ENCODE measurements at regions not wholly inside any gene's neighbourhood (a gene's known extent, or its start where the extent isn't known, plus 50 kb on each side); places are given as distances from the start of the nearest gene placed in this dataset.

- TF ChIP-seq EZH2phosphoT487 (IDR thresholded peaks at IDR 0.05; ENCODE audit: low read depth, severe bottlenecking, unreplicated experiment) (no peak), CTCF (IDR thresholded peaks at IDR 0.05; ENCODE audit: poor library complexity) (no peak)
These were observed 237.4 kb downstream of the CYP26B1 start for GRCh38 chr2:71910277-71910676.

Data from hepatocyte (in vitro differentiated cells).